Glomerular endothelial cell (primary cell): ENCODE measurements at regions not wholly inside any gene's neighbourhood (a gene's known extent, or its start where the extent isn't known, plus 50 kb on each side); places are given as distances from the start of the nearest gene placed in this dataset.
A peak's percentile ranks its signal among the peaks of the same experiment; 100 is the strongest.
"Not testable (repeated sequence)": the region's sequence is repeated elsewhere in the genome, so short reads cannot be mapped to it uniquely, and the experiment has no call there.

ENCODE experiments used
- DNase-seq: peaks from one replicate; pipeline ENCODE4 v3.0.0-alpha.2; 2011; ENCODE audit warnings: low read depth, low spot score; ENCODE audit errors: extremely low read depth

- no peak for DNase-seq
Measured at GRCh38 chr4:109378511-109378910, 55.1 kb upstream of the SEC24B start.

GRCh38 chr4:109378076-109378475, 55.5 kb upstream of the SEC24B start:
- DNase-seq, result no peak

GRCh38 chr4:109375778-109376414, 57.7 kb upstream of the SEC24B start:
- no peak for DNase-seq

- no peak for DNase-seq
Measured at GRCh38 chr4:109368661-109369060, 65.0 kb upstream of the SEC24B start.

- DNase-seq, result peak; percentile 44
Measured at GRCh38 chr4:109365939-109366338, 63.5 kb upstream of the COL25A1 start.

- not testable (repeated sequence) for DNase-seq
Measured at GRCh38 chr4:109365297-109365696, 62.8 kb upstream of the COL25A1 start.

- peak; percentile 16 for DNase-seq
Measured at GRCh38 chr4:109359040-109359646, 56.7 kb upstream of the COL25A1 start.

- DNase-seq, result no peak
Measured at GRCh38 chr4:109355835-109356234, 53.4 kb upstream of the COL25A1 start.

GRCh38 chr4:109352941-109353340, 50.5 kb upstream of the COL25A1 start:
- DNase-seq, result no peak
